ENCODE measurements at regions not wholly inside any gene's neighbourhood (a gene's known extent, or its start where the extent isn't known, plus 50 kb on each side); places are given as distances from the start of the nearest gene placed in this dataset.

GRCh38 chr2:164388511-164388910 lies 232.8 kb downstream of the GRB14 start:
- H3K27ac ChIP-seq, result no peak overlapping the region

GRCh38 chr2:164386231-164386630 lies 235.1 kb downstream of the GRB14 start:
- H3K9me3 ChIP-seq, result no peaks in the 10 kb centered on the region
- TF ChIP-seq POLR2A (IDR thresholded peaks at IDR 0.05), result no peak
- TF ChIP-seq CTCF (IDR thresholded peaks at IDR 0.05), result no peak
- no peak overlapping the region for H3K4me3 ChIP-seq
- H3K27ac ChIP-seq, result no peak overlapping the region
- H3K4me1 ChIP-seq, result no peaks in the 10 kb centered on the region
- H3K36me3 ChIP-seq (ENCODE audit: low read depth, missing control alignments), result no peaks in the 10 kb centered on the region
- 34 to 65% methylated on average over 5 of the region's 5 CpGs for WGBS, 2 donors
- intact Hi-C loops (cut with DNase I; ENCODE audit: low total_unique reads), result no loop called here
- no peak for DNase-seq
- no peaks in the 10 kb centered on the region for H3K27me3 ChIP-seq

More at GRCh38 chr2:164388511-164388910, 232.8 kb downstream of the GRB14 start:
- Histone ChIP-seq H3K4me3 (no peak overlapping the region), H3K4me1 (no peaks in the 10 kb centered on the region), H3K36me3 (ENCODE audit: low read depth, missing control alignments) (no peaks in the 10 kb centered on the region), H3K9me3 (no peaks in the 10 kb centered on the region), H3K27me3 (no peaks in the 10 kb centered on the region)
- TF ChIP-seq POLR2A (IDR thresholded peaks at IDR 0.05), result no peak
- no peak for TF ChIP-seq CTCF (IDR thresholded peaks at IDR 0.05)
- no peak for DNase-seq
- intact Hi-C loops (cut with DNase I; ENCODE audit: low total_unique reads), result no loop called here
- WGBS, 2 donors, result 61 to 67% methylated on average over 2 of the region's 2 CpGs

- no peak overlapping the region for H3K27ac ChIP-seq
- no peaks in the 10 kb centered on the region for H3K4me1 ChIP-seq
- DNase-seq, result no peak
- no peaks in the 10 kb centered on the region for H3K9me3 ChIP-seq
- no peak overlapping the region for H3K4me3 ChIP-seq
- no peak for TF ChIP-seq CTCF (IDR thresholded peaks at IDR 0.05)
- no peak for TF ChIP-seq POLR2A (IDR thresholded peaks at IDR 0.05)
- no peaks in the 10 kb centered on the region for H3K36me3 ChIP-seq (ENCODE audit: low read depth, missing control alignments)
- intact Hi-C loops (cut with DNase I; ENCODE audit: low total_unique reads), result no loop called here
- H3K27me3 ChIP-seq, result no peaks in the 10 kb centered on the region
These were observed 236.8 kb downstream of the GRB14 start for GRCh38 chr2:164384434-164384833.

GRCh38 chr2:164371916-164372315 lies 249.4 kb downstream of the GRB14 start:
- H3K4me3 ChIP-seq, result no peak overlapping the region
- WGBS, 2 donors, result 88 to 89% methylated on average over 4 of the region's 4 CpGs
- H3K36me3 ChIP-seq (ENCODE audit: low read depth, missing control alignments), result no peaks in the 10 kb centered on the region
- H3K27ac ChIP-seq, result no peak overlapping the region
- no peaks in the 10 kb centered on the region for H3K9me3 ChIP-seq
- intact Hi-C loops (cut with DNase I; ENCODE audit: low total_unique reads), result no loop called here
- H3K4me1 ChIP-seq, result no peaks in the 10 kb centered on the region
- TF ChIP-seq POLR2A (IDR thresholded peaks at IDR 0.05) (no peak), CTCF (IDR thresholded peaks at IDR 0.05) (no peak)
- no peaks in the 10 kb centered on the region for H3K27me3 ChIP-seq
- no peak for DNase-seq

GRCh38 chr2:164369366-164369765 lies 251.9 kb downstream of the GRB14 start:
- Histone ChIP-seq H3K4me3 (no peak overlapping the region), H3K27me3 (no peaks in the 10 kb centered on the region), H3K4me1 (no peaks in the 10 kb centered on the region), H3K27ac (no peak overlapping the region), H3K36me3 (ENCODE audit: low read depth, missing control alignments) (no peaks in the 10 kb centered on the region), H3K9me3 (no peaks in the 10 kb centered on the region)
- intact Hi-C loops (cut with DNase I; ENCODE audit: low total_unique reads), result no loop called here
- 58 to 59% methylated on average over 1 of the region's 1 CpG for WGBS, 2 donors
- TF ChIP-seq POLR2A (IDR thresholded peaks at IDR 0.05), result no peak
- no peak for DNase-seq

Measured in testis (tissue), 2 donors.